ENCODE measurements at regions not wholly inside any gene's neighbourhood (a gene's known extent, or its start where the extent isn't known, plus 50 kb on each side); places are given as distances from the start of the nearest gene placed in this dataset.

GRCh38 chr22:45084400-45084920 is 74.7 kb upstream of the PHF21B start:
- Histone ChIP-seq H3K36me3 (no peaks in the 10 kb centered on the region), H3K9me3 (no peaks in the 10 kb centered on the region), H3K4me1 (no peaks in the 10 kb centered on the region), H3K4me3 (no peak overlapping the region), H3K27me3 (peaks cover 0 to 73% (median 38%) of the 10 kb centered on the region in 7 donors), H3K27ac (no peak overlapping the region)
- TF ChIP-seq CTCF (IDR thresholded peaks at IDR 0.05) = no peak
- 89 to 94% methylated on average over 5 of the region's 5 CpGs for WGBS, 2 donors
- intact Hi-C loops (cut with DNase I) = no loop called here
- no peak for DNase-seq
- ATAC-seq = no peak

- no peak for DNase-seq
- Histone ChIP-seq H3K4me3 (no peak overlapping the region), H3K36me3 (no peaks in the 10 kb centered on the region), H3K9me3 (peaks cover 0 to 7% (median 0%) of the 10 kb centered on the region in 11 donors), H3K4me1 (no peaks in the 10 kb centered on the region), H3K27ac (no peak overlapping the region), H3K27me3 (peaks cover 0 to 89% (median 48%) of the 10 kb centered on the region in 7 donors)
- no peak for ATAC-seq
- intact Hi-C loops (cut with DNase I) = no loop called here
- 67 to 73% methylated on average over 5 of the region's 5 CpGs for WGBS, 2 donors
- TF ChIP-seq CTCF (IDR thresholded peaks at IDR 0.05) = no peak
Measured at GRCh38 chr22:45087802-45088201, 75.9 kb upstream of the NUP50 start.

- H3K27ac ChIP-seq = no peak overlapping the region
- WGBS, 2 donors = 59 to 65% methylated on average over 2 of the region's 2 CpGs
- H3K36me3 ChIP-seq = no peaks in the 10 kb centered on the region
- H3K4me1 ChIP-seq = no peaks in the 10 kb centered on the region
- intact Hi-C loops (cut with DNase I) = no loop called here
- H3K9me3 ChIP-seq = peaks cover 0 to 11% (median 0%) of the 10 kb centered on the region in 11 donors
- ATAC-seq (no peak), DNase-seq (no peak)
- no peak overlapping the region for H3K4me3 ChIP-seq
- no peak for TF ChIP-seq CTCF (IDR thresholded peaks at IDR 0.05)
- H3K27me3 ChIP-seq = peaks cover 0 to 88% (median 47%) of the 10 kb centered on the region in 7 donors
Measured at GRCh38 chr22:45088576-45088975, 75.1 kb upstream of the NUP50 start.

- Histone ChIP-seq H3K9me3 (peaks cover 0 to 11% (median 0%) of the 10 kb centered on the region in 11 donors), H3K27ac (no peak overlapping the region), H3K27me3 (peaks cover 0 to 85% (median 56%) of the 10 kb centered on the region in 7 donors), H3K36me3 (no peaks in the 10 kb centered on the region), H3K4me3 (no peak overlapping the region), H3K4me1 (no peaks in the 10 kb centered on the region)
- 9 to 13% methylated on average over 10 of the region's 10 CpGs for WGBS, 2 donors
- DNase-seq (no peak), ATAC-seq (no peak)
- intact Hi-C loops (cut with DNase I) = loop anchor here in 5 of 10 donors (10.0 kb wide), 2 partner anchors 116 to 266 kb away; no protein-coding TSS in a partner anchor
- no peak for TF ChIP-seq CTCF (IDR thresholded peaks at IDR 0.05)
Measured at GRCh38 chr22:45090497-45090910, 73.2 kb upstream of the NUP50 start.

All from heart right ventricle (tissue), 16 donors.